Activated T-helper 1 cell treated with anti-CD3 and anti-CD28 coated beads, Interleukin-12 subunit alpha, Interleukin-12 subunit beta, Interleukin-2, Interleukin-4 antibody, amounts not matched to agents 30 ng/mL and 10 ng/mL and 1 ng/mL, durations not matched to agents 14 hours and 24 hours and 36 hours (primary cell): ENCODE measurements at regions not wholly inside any gene's neighbourhood (a gene's known extent, or its start where the extent isn't known, plus 50 kb on each side); places are given as distances from the start of the nearest gene placed in this dataset.

Experiments used
- DNase-seq: peaks from one replicate; pipeline ENCODE4 v3.0.0; 2021; ENCODE audit warnings: low spot score
- H3K27ac Mint-ChIP-seq: one replicate; pipeline ENCODE4 v1.8.0; 2021; ENCODE audit warnings: mild to moderate bottlenecking, mixed read lengths
- H3K27me3 Mint-ChIP-seq: one replicate; pipeline ENCODE4 v1.8.0; 2022; ENCODE audit warnings: mild to moderate bottlenecking, moderate library complexity, mixed read lengths; ENCODE audit not compliant: insufficient read depth
- H3K36me3 Mint-ChIP-seq: one replicate; pipeline ENCODE4 v1.8.0; 2021; ENCODE audit warnings: low read depth, mixed read lengths
- H3K4me1 Mint-ChIP-seq: one replicate; pipeline ENCODE4 v1.8.0; 2021; ENCODE audit warnings: low read depth, mixed read lengths
- H3K4me3 Mint-ChIP-seq: one replicate; pipeline ENCODE4 v1.8.0; 2021; ENCODE audit warnings: mild to moderate bottlenecking, moderate library complexity, mixed read lengths
- H3K9me3 Mint-ChIP-seq: one replicate; pipeline ENCODE4 v1.8.0; 2021; ENCODE audit warnings: mixed read lengths
- intact Hi-C: fragments of 100-400 bp; cut with micrococcal nuclease; formaldehyde crosslinking; loops from one replicate; pipeline ENCODE4 v1.15.1; 2024

DNA sequence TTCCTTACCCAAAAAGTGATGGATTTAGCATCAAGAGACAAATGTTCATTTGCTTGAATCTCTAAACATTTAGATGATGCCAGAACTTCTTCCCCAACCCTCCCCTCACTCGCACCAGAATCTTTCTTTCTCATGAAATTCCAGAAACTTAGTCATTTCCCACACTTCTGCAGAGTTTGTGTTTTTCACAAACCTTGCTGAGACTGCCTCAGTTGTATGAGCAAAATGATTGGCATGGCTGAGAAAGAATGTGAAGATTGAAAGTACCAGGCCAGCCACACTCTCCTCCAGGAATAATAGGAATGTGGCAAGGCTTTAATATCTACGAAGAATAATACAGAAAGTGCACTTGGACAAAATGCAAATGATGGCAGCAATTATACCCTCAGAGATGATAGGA lies 428.3 kb upstream of the CDH6 start:
- Mint-ChIP-seq H3K27me3 (no peaks in the 10 kb centered on the region), H3K36me3 (no peaks in the 10 kb centered on the region), H3K27ac (no peak overlapping the region), H3K9me3 (no peaks in the 10 kb centered on the region), H3K4me1 (no peaks in the 10 kb centered on the region), H3K4me3 (no peak overlapping the region)
- intact Hi-C loops, result no loop called here
- DNase-seq, result no peak

DNA sequence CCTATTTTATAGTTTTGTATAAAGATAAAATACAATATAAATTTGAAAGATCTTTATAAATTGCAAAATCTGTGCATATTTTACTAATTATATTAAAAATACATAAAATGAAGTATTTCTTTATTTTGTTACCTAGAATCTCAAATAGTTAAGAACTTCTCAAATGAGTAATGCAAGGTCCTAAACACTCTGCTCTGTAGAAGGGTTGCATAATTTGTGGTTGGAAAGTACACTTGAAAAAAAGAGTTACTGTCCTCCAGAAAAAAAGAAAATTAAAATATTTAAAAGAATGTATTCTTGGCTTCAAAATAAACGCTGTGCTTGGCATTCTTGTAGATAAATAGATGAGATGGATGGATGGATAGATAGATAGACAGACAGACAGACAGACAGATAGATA lies 428.8 kb upstream of the CDH6 start:
- Mint-ChIP-seq H3K4me1 (no peaks in the 10 kb centered on the region), H3K4me3 (no peak overlapping the region), H3K27ac (no peak overlapping the region), H3K36me3 (no peaks in the 10 kb centered on the region), H3K9me3 (no peaks in the 10 kb centered on the region), H3K27me3 (no peaks in the 10 kb centered on the region)
- DNase-seq, result no peak
- intact Hi-C loops, result no loop called here

DNA sequence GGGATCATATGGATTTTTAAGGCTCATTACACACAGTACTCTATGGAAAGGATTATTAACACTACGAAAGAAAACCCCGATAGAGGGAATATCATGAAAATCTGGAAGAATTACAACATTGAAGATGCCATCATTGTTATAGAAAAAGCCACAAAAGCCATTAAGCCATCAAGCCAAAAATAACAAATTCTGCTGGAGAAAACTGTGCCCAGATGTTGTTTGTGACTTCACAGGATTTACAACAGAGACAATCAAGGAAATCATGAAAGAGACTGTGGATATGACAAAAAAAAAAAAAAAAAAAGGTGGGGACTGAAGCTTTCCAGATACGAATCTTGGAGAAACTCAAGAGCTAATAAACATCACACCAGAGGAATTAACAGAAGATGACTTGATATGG lies 433.8 kb upstream of the CDH6 start:
- no peaks in the 10 kb centered on the region for H3K36me3 Mint-ChIP-seq
- H3K4me3 Mint-ChIP-seq, result no peak overlapping the region
- H3K4me1 Mint-ChIP-seq, result no peaks in the 10 kb centered on the region
- DNase-seq, result no peak
- intact Hi-C loops, result no loop called here
- no peaks in the 10 kb centered on the region for H3K27me3 Mint-ChIP-seq
- no peak overlapping the region for H3K27ac Mint-ChIP-seq
- H3K9me3 Mint-ChIP-seq, result peaks cover 12% of the 10 kb centered on the region

DNA sequence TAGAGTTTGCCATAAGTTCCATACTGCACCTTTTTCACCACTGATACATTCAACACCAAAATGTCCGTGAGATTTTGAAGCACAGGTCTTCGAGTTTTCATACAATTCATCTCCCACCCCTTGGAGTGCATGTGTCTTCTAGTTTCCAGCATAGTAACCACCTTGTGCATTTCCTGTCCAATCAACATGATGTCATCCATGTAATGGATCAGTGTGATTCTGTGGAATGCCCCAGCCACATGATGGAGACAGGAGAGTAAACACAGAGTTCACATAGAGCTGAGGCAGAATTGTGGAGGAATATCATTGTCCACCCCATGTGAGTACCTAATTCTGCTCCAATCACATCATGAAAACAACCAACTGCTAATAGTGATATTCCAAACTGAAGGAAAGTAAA lies 441.5 kb upstream of the CDH6 start:
- intact Hi-C loops, result no loop called here
- no peak overlapping the region for H3K4me3 Mint-ChIP-seq
- no peaks in the 10 kb centered on the region for H3K36me3 Mint-ChIP-seq
- H3K27ac Mint-ChIP-seq, result no peak overlapping the region
- H3K9me3 Mint-ChIP-seq, result peaks cover 10% of the 10 kb centered on the region
- DNase-seq, result no peak
- no peaks in the 10 kb centered on the region for H3K27me3 Mint-ChIP-seq
- H3K4me1 Mint-ChIP-seq, result no peaks in the 10 kb centered on the region

DNA sequence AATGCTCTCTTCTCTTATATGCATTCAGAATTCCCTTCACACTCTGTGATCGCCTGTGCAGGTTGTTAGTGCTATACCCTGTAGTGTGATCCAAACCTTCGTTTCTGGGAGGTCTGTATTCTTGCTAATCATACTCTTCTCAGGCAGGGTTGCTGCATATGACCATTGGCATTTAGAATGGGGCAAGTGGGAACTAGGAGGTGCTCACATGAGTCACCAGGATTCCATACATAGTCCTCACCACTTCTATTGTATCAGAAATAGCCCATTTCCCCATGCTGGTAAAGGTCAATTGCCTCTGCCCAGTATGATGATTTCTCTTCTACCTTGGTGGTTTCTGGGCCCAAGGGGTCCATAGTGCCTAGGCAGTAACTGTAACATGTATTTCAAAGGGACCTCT lies 443.5 kb upstream of the CDH6 start:
- no peaks in the 10 kb centered on the region for H3K36me3 Mint-ChIP-seq
- intact Hi-C loops, result no loop called here

DNA sequence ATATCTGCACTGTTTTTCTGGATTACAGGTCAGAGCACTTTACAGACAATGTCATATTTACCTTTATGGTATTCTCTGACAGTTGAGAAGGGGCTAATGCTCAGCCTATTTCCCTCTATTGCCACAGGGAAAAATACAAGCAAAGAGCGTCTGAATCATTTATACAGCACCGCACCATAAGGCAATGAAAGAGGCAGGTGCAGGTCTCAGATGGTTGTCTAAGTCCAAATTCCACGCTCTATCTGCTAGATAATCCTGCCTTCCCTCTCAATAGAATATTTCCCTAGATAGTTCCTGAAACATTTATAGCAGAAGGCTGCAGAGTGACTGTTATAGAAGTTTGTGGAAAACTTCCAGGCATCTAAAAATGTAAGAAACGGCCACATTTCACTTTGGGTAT lies 446.1 kb upstream of the CDH6 start:
- no peak overlapping the region for H3K4me3 Mint-ChIP-seq
- H3K36me3 Mint-ChIP-seq, result no peaks in the 10 kb centered on the region
- H3K27ac Mint-ChIP-seq, result no peak overlapping the region
- intact Hi-C loops, result no loop called here
- no peaks in the 10 kb centered on the region for H3K27me3 Mint-ChIP-seq
- peaks cover 11% of the 10 kb centered on the region for H3K9me3 Mint-ChIP-seq
- no peaks in the 10 kb centered on the region for H3K4me1 Mint-ChIP-seq
- DNase-seq, result no peak

More for the DNA sequence above, 443.5 kb upstream of the CDH6 start:
- Mint-ChIP-seq H3K4me3 (no peak overlapping the region), H3K9me3 (peaks cover 4% of the 10 kb centered on the region), H3K27me3 (no peaks in the 10 kb centered on the region), H3K27ac (no peak overlapping the region), H3K4me1 (no peaks in the 10 kb centered on the region)
- DNase-seq, result no peak

DNA sequence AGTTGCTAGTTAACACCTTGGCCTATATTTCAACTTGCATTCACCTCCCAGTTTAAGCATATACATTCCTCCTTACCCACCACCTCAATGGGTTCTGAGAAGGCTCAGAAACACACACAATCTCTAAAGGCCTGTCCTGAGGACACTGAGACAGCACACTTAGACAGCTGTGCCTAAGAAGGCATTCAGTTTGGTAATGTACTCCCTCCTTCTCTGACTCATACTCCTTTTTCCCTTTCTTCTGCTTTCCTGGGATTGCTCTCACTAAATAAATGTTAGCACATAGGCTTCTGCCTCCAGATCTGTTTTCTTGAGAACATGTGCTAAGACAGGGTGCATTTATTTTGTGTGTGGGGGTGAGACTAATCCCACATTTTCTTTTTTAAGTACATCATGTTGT lies 456.8 kb upstream of the CDH6 start:
- no peaks in the 10 kb centered on the region for H3K4me1 Mint-ChIP-seq
- H3K4me3 Mint-ChIP-seq, result no peak overlapping the region
- H3K9me3 Mint-ChIP-seq, result peaks cover 9% of the 10 kb centered on the region
- intact Hi-C loops, result no loop called here
- no peaks in the 10 kb centered on the region for H3K36me3 Mint-ChIP-seq
- DNase-seq, result no peak
- no peaks in the 10 kb centered on the region for H3K27me3 Mint-ChIP-seq
- H3K27ac Mint-ChIP-seq, result no peak overlapping the region

DNA sequence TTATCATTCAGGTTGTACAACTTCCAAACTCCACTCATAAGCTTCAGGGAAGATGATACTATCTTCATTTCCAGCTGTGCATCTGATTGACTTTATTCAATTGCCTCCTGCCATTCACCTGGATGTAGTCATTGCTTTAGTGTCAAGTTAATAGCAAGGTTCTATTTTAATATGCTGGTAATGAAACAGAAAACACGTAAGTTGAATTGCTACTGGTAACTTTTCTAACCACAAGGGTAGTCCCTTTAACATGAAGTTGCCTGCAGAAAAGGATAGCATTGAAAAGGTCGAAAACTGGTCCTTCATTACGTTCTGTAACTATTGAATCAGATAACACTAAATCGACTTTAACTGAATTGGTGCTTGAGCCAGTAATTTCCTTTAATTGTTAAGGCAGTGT lies 459.4 kb upstream of the CDH6 start:
- Mint-ChIP-seq H3K4me3 (no peak overlapping the region), H3K36me3 (no peaks in the 10 kb centered on the region), H3K27ac (no peak overlapping the region), H3K27me3 (no peaks in the 10 kb centered on the region), H3K4me1 (no peaks in the 10 kb centered on the region), H3K9me3 (peaks cover 9% of the 10 kb centered on the region)
- no peak for DNase-seq
- intact Hi-C loops, result no loop called here

DNA sequence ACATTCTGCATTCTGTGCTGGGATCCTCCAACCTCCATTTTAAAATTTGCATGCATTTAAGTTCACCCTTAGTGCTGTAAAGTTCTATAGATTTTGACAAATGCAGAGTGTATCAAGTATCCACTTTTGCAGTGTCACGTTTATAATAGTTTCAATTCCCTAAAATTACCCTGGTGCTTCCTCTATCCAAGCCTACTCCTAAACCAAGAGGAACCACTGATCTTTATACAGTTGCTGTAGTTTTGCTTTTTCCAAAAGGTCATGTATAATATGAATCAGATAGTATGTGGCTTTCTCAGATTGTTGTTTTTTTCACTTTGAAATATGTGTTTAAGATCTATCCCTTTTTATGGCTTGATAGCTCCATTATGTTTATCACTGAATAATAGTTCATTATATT lies 468.4 kb upstream of the CDH6 start:
- intact Hi-C loops, result no loop called here

DNA sequence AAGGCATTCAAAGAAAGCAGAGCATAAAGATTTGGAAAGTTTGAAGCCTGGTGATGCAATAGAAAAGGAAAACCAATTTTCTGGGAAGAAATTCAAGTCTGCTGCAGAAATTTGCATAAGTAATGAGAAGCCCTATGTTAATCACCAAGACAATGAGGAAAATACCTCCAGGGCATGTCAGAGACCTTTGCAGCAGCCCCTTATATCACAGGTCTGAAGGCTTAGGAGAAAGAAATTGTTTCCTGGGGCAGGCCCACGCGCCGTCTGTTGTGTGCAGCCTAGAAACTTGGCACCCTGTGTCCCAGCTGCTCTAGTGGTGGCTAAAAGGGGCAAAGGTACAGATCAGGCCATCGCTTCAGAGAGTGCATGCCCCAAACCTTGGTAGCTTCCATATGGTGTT lies 495.3 kb upstream of the CDH6 start:
- H3K4me3 Mint-ChIP-seq, result no peak overlapping the region
- H3K36me3 Mint-ChIP-seq, result no peaks in the 10 kb centered on the region
- H3K9me3 Mint-ChIP-seq, result peaks cover 34% of the 10 kb centered on the region
- no peak overlapping the region for H3K27ac Mint-ChIP-seq
- H3K27me3 Mint-ChIP-seq, result no peaks in the 10 kb centered on the region
- no peaks in the 10 kb centered on the region for H3K4me1 Mint-ChIP-seq
- intact Hi-C loops, result no loop called here
- DNase-seq, result no peak

More for the DNA sequence above, 468.4 kb upstream of the CDH6 start:
- Mint-ChIP-seq H3K27ac (no peak overlapping the region), H3K4me1 (no peaks in the 10 kb centered on the region), H3K36me3 (no peaks in the 10 kb centered on the region), H3K27me3 (no peaks in the 10 kb centered on the region), H3K4me3 (no peak overlapping the region), H3K9me3 (peaks cover 16% of the 10 kb centered on the region)
- no peak for DNase-seq

DNA sequence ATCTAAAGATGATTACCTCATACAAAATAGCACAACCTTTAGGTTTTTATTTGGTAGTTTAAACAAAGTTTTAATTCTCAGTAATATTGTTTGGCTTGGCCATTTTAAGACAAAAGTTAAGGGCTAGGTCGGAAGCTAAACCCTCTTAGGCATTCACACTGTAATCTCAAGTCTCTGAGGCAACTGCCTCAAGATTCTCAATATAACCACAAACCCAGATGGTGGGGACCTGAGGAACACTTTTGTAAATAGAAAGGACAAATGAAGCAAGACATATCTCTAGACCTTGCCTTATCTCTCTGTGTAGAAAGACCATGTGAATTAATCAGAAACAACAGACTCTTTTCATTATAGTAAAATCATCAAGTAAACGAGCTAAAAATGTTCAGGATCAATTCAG lies 500.2 kb upstream of the CDH6 start:
- H3K36me3 Mint-ChIP-seq, result no peaks in the 10 kb centered on the region
- peaks cover 22% of the 10 kb centered on the region for H3K9me3 Mint-ChIP-seq
- intact Hi-C loops, result no loop called here
- no peaks in the 10 kb centered on the region for H3K4me1 Mint-ChIP-seq
- H3K27me3 Mint-ChIP-seq, result no peaks in the 10 kb centered on the region
- DNase-seq, result no peak
- H3K27ac Mint-ChIP-seq, result no peak overlapping the region
- H3K4me3 Mint-ChIP-seq, result no peak overlapping the region

DNA sequence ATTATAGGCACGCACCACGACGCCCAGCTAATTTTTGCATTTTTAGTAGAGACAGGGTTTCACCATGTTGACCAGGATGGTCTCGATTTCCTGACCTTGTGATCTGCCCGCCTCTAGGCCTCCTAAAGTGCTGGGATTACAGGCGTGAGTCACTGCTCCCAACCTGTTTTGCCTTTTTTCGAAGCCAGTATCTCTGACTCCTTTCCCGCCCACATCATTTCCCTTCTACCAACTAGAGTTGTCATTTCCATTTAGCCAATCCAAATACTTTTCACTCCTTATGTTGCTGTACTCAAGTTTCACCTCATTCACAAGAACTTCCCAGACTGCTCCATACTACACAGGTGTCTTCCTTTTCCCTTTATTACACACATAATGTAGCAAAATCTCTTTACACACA lies 502.6 kb upstream of the CDH6 start:
- H3K27me3 Mint-ChIP-seq, result no peaks in the 10 kb centered on the region
- DNase-seq, result no peak
- no peak overlapping the region for H3K27ac Mint-ChIP-seq
- H3K4me3 Mint-ChIP-seq, result no peak overlapping the region
- intact Hi-C loops, result no loop called here
- no peaks in the 10 kb centered on the region for H3K36me3 Mint-ChIP-seq
- H3K9me3 Mint-ChIP-seq, result peaks cover 13% of the 10 kb centered on the region
- no peaks in the 10 kb centered on the region for H3K4me1 Mint-ChIP-seq

DNA sequence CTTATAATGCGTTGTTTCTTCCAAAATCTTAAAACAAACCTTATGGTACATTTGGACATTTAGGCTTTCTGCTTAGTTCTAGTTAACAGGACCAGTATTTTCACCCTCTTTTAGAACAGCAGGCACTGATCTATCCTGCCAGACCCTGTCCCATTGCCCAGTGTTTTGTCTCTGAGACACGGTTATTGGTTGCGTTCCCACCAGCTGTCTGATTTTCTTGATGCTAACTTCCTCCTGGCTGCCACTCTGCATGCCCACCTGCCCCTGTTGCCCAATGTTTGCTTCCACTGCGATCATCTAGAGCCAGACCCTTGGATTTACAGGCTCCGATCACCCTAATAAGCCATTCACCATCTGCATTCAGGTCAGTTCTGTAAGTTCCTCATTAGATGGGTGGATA lies 506.0 kb upstream of the CDH6 start:
- intact Hi-C loops, result no loop called here
- Mint-ChIP-seq H3K9me3 (peaks cover 16% of the 10 kb centered on the region), H3K36me3 (no peaks in the 10 kb centered on the region), H3K27ac (no peak overlapping the region), H3K27me3 (no peaks in the 10 kb centered on the region), H3K4me3 (no peak overlapping the region), H3K4me1 (no peaks in the 10 kb centered on the region)
- DNase-seq, result no peak

DNA sequence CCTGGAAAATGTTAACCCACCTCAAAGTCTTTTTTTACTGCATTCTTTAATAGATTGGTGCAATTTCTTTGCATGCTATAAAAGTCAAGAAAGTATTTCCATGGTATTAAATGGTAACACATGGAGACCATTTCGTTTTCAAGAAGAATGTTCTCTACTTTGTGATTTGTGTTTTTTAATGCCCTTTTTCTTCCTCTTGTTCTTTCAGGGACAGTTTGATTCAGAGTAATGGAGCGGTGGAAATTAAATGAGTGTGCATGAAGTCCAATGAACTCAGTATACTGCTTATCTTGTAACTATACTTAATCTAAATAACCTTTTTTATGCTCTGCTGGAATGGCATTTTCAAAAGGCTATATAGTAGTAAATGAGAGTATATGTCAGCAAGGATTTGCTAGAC lies 507.0 kb upstream of the CDH6 start:
- no peak overlapping the region for H3K27ac Mint-ChIP-seq
- no peak overlapping the region for H3K4me3 Mint-ChIP-seq
- peaks cover 16% of the 10 kb centered on the region for H3K9me3 Mint-ChIP-seq
- no peaks in the 10 kb centered on the region for H3K27me3 Mint-ChIP-seq
- DNase-seq, result no peak
- no peaks in the 10 kb centered on the region for H3K4me1 Mint-ChIP-seq
- intact Hi-C loops, result no loop called here
- H3K36me3 Mint-ChIP-seq, result no peaks in the 10 kb centered on the region
